Natural killer cell (primary cell): ENCODE measurements at regions not wholly inside any gene's neighbourhood (a gene's known extent, or its start where the extent isn't known, plus 50 kb on each side); places are given as distances from the start of the nearest gene placed in this dataset.

Source experiments
- ATAC-seq, 3 donors: fragments of 150-1000 bp in 2 of 3; fragments of 200-7000 bp in 1 of 3; cut with Tn5 transposase; 1 replicate in 1 of 3; 2 replicates in 2 of 3; pipeline ENCODE4 v1.10.0; 2021; ENCODE audit warnings: mild to moderate bottlenecking in 2 of 3, moderate library complexity in 2 of 3
- DNase-seq, 2 donors: peaks; one replicate each; pipeline versions ENCODE4 v3.0.0 to v3.0.0-alpha.2; 2013 to 2021; ENCODE audit warnings: mixed read lengths in 1 of 2
- H3K27ac ChIP-seq: one replicate; pipeline ENCODE4 v1.5.1; 2013; ENCODE audit warnings: mild to moderate bottlenecking, low read length
- H3K27me3 ChIP-seq: one replicate; pipeline ENCODE4 v1.6.1; 2013; ENCODE audit warnings: low read length; ENCODE audit not compliant: control insufficient read depth, insufficient read depth
- H3K36me3 ChIP-seq: one replicate; pipeline ENCODE4 v1.6.1; 2013; ENCODE audit warnings: low read length; ENCODE audit not compliant: control insufficient read depth, insufficient read depth
- H3K4me1 ChIP-seq: one replicate; pipeline ENCODE4 v1.6.1; 2013; ENCODE audit warnings: low read length; ENCODE audit not compliant: control insufficient read depth, insufficient read depth
- H3K4me3 ChIP-seq: one replicate; pipeline ENCODE4 v1.5.1; 2013; ENCODE audit warnings: low read length
- H3K9me3 ChIP-seq: one replicate; pipeline ENCODE4 v1.6.1; 2013; ENCODE audit warnings: low read length; ENCODE audit not compliant: control insufficient read depth, insufficient read depth
- H3K27ac Mint-ChIP-seq, 2 donors: one replicate each; pipeline ENCODE4 v1.8.0; 2022; ENCODE audit warnings: mild to moderate bottlenecking in 2 of 2, mixed read lengths in 2 of 2, moderate library complexity in 1 of 2
- H3K27me3 Mint-ChIP-seq, 2 donors: one replicate each; pipeline ENCODE4 v1.8.0; 2022; ENCODE audit warnings: low read depth in 2 of 2, mixed read lengths in 2 of 2
- H3K36me3 Mint-ChIP-seq: one replicate; pipeline ENCODE4 v1.8.0; 2022; ENCODE audit warnings: mixed read lengths
- H3K4me1 Mint-ChIP-seq, 2 donors: one replicate each; pipeline ENCODE4 v1.8.0; 2022; ENCODE audit warnings: mixed read lengths in 2 of 2
- H3K4me3 Mint-ChIP-seq: one replicate; pipeline ENCODE4 v1.8.0; 2022; ENCODE audit warnings: mild to moderate bottlenecking, moderate library complexity, mixed read lengths
- H3K9me3 Mint-ChIP-seq, 2 donors: one replicate each; pipeline ENCODE4 v1.8.0; 2022; ENCODE audit warnings: mixed read lengths in 2 of 2
- CTCF ChIP-seq: fragments of 200-600 bp; IDR thresholded peaks from one replicate; pipeline ENCODE4 v1.8.0; 2022; ENCODE audit warnings: antibody characterized with exemption
- WGBS: methylation state at CpG from one replicate; pipeline ENCODE4 v1.1.7; 2013; ENCODE audit warnings: missing lambda C conversion rate; ENCODE audit not compliant: insufficient coverage; 5-methylcytosine and 5-hydroxymethylcytosine counted together
- intact Hi-C: fragments of 100-400 bp; cut with micrococcal nuclease; formaldehyde crosslinking; loops from one replicate; pipeline ENCODE4 v1.14.2; 2022

DNA sequence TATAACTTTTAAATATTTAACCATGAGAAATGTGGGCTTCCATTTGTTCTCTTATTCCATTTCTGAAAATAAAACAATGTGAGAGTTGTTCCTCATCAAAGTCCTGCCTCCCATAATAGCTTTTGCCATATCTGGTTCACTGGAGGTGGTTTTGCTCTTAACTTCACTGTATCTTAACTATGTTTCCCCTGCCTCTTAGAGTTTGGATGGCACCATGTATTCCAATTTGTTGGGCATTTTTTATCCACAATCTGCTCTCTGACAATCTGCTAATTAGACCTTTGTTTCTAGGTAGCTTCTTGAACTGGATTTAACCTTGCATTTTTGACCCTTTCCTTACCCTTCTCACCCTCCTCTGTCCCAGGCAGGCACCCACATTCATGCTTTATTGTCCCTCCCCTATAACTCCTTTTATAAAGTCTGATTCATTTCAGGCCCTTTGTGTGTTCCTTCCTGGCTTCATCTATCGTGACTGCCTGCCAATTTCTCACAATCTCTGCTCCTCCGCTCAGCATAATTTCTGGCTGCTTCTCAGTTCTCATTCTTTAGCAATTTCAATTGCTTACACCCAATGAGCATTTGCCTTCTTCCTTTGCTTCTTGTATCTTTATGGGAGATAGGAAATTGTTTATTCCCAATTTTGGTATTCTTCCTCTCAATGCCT lies 144.2 kb upstream of the ARHGEF26 start:
- H3K4me3 Mint-ChIP-seq = no peak overlapping the region
- no peaks in the 10 kb centered on the region for H3K36me3 Mint-ChIP-seq
- Histone ChIP-seq H3K4me3 (no peak overlapping the region), H3K27me3 (no peaks in the 10 kb centered on the region), H3K27ac (no peak overlapping the region), H3K36me3 (no peaks in the 10 kb centered on the region), H3K9me3 (no peaks in the 10 kb centered on the region), H3K4me1 (no peaks in the 10 kb centered on the region)
- H3K4me1 Mint-ChIP-seq = no peaks in the 10 kb centered on the region
- H3K27ac Mint-ChIP-seq = no peak overlapping the region
- ATAC-seq (no peak), DNase-seq (no peak)
- no peak for TF ChIP-seq CTCF
- WGBS = 76% methylated on average over 2 of the region's 2 CpGs
- no peaks in the 10 kb centered on the region for H3K9me3 Mint-ChIP-seq
- intact Hi-C loops = no loop called here
- peaks cover 0 to 3% of the 10 kb centered on the region in 2 donors for H3K27me3 Mint-ChIP-seq

DNA sequence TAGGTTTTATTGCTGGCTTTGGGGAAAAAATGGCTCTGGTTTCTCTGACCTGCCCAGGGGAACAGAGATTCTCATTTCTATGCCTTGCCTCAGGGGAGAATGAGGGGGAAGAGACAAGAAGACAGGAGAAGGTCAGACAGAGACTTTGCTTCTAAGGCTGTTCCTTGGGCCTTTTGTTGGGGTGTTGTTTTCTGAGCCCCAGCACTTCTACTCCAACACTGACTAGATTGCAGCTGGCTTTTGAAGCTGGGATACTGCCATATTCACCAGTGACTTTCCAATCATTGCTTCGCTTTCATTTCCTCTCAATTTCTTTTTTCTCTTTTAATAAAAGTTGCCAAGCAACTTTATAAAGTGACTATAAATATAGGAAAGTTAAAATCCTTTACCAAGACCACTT lies 143.2 kb upstream of the ARHGEF26 start:
- Histone ChIP-seq H3K36me3 (no peaks in the 10 kb centered on the region), H3K27ac (no peak overlapping the region), H3K4me1 (no peaks in the 10 kb centered on the region), H3K27me3 (no peaks in the 10 kb centered on the region), H3K4me3 (no peak overlapping the region), H3K9me3 (no peaks in the 10 kb centered on the region)
- Mint-ChIP-seq H3K27ac (no peak overlapping the region), H3K9me3 (peaks cover 0 to 2% of the 10 kb centered on the region in 2 donors), H3K4me1 (no peaks in the 10 kb centered on the region), H3K27me3 (peaks cover 0 to 3% of the 10 kb centered on the region in 2 donors), H3K4me3 (no peak overlapping the region), H3K36me3 (no peaks in the 10 kb centered on the region)
- no peak for TF ChIP-seq CTCF
- intact Hi-C loops = no loop called here
- DNase-seq (no peak), ATAC-seq (no peak)
- 100% methylated on average over 1 of the region's 1 CpG for WGBS

- Mint-ChIP-seq H3K9me3 (peaks cover 0 to 2% of the 10 kb centered on the region in 2 donors), H3K27me3 (peaks cover 0 to 3% of the 10 kb centered on the region in 2 donors), H3K27ac (no peak overlapping the region), H3K36me3 (no peaks in the 10 kb centered on the region), H3K4me3 (no peak overlapping the region), H3K4me1 (no peaks in the 10 kb centered on the region)
- Histone ChIP-seq H3K9me3 (no peaks in the 10 kb centered on the region), H3K4me1 (no peaks in the 10 kb centered on the region), H3K27ac (no peak overlapping the region), H3K36me3 (no peaks in the 10 kb centered on the region), H3K4me3 (no peak overlapping the region), H3K27me3 (no peaks in the 10 kb centered on the region)
- no peak for ATAC-seq
- no peak for TF ChIP-seq CTCF
- no peak for DNase-seq
- intact Hi-C loops = no loop called here
- WGBS = 85% methylated on average over 6 of the region's 6 CpGs
Observed at GRCh38 chr3:153979418-153980251, 141.6 kb upstream of the ARHGEF26 start.
